Mesendoderm (in vitro differentiated cells): ENCODE measurements at regions not wholly inside any gene's neighbourhood (a gene's known extent, or its start where the extent isn't known, plus 50 kb on each side); places are given as distances from the start of the nearest gene placed in this dataset.

Experiments used
- DNase-seq: peaks from one replicate; pipeline ENCODE4 v3.0.0; 2013
- H2AK5ac ChIP-seq: 2 replicates; pipeline ENCODE4 v1.6.1; 2013; ENCODE audit warnings: low read length, inconsistent platforms
- H2BK120ac ChIP-seq: 2 replicates; pipeline ENCODE4 v1.6.1; 2013; ENCODE audit warnings: low read depth, mild to moderate bottlenecking, low read length, moderate library complexity, mixed read lengths
- H2BK15ac ChIP-seq: replicated peaks from 2 replicates; pipeline ENCODE4 v1.6.1; 2013; ENCODE audit warnings: low read depth, mild to moderate bottlenecking, moderate library complexity
- H2BK5ac ChIP-seq: 2 replicates; pipeline ENCODE4 v1.6.1; 2013; ENCODE audit warnings: low read length, inconsistent platforms
- H3K18ac ChIP-seq: 2 replicates; pipeline ENCODE4 v1.6.1; 2013; ENCODE audit warnings: mild to moderate bottlenecking, low read length, mixed read lengths
- H3K23ac ChIP-seq: one replicate; pipeline ENCODE4 v1.6.1; 2013; ENCODE audit warnings: low read length
- H3K27ac ChIP-seq: 2 replicates; pipeline ENCODE4 v1.5.1; 2013; ENCODE audit warnings: low read depth, mild to moderate bottlenecking, inconsistent platforms, low read length, moderate library complexity
- H3K27me3 ChIP-seq: 2 replicates; pipeline ENCODE4 v1.6.1; 2013; ENCODE audit warnings: low read length, control low read depth, mild to moderate bottlenecking, inconsistent platforms; ENCODE audit not compliant: insufficient read depth, poor library complexity
- H3K36me3 ChIP-seq: 2 replicates; pipeline ENCODE4 v1.6.1; 2013; ENCODE audit warnings: low read length, inconsistent platforms; ENCODE audit not compliant: control insufficient read depth, insufficient read depth
- H3K4ac ChIP-seq: one replicate; pipeline ENCODE4 v1.6.1; 2013; ENCODE audit warnings: low read depth, mild to moderate bottlenecking, low read length, moderate library complexity
- H3K4me1 ChIP-seq: 2 replicates; pipeline ENCODE4 v1.6.1; 2013; ENCODE audit warnings: low read depth, low read length, inconsistent platforms; ENCODE audit not compliant: control insufficient read depth
- H3K4me2 ChIP-seq: 2 replicates; pipeline ENCODE4 v1.6.1; 2013; ENCODE audit warnings: low read length
- H3K4me3 ChIP-seq: 2 replicates; pipeline ENCODE4 v1.5.1; 2013; ENCODE audit warnings: mild to moderate bottlenecking, low read length
- H3K56ac ChIP-seq: one replicate; pipeline ENCODE4 v1.6.1; 2013; ENCODE audit warnings: low read length
- H3K79me1 ChIP-seq: 2 replicates; pipeline ENCODE4 v1.6.1; 2013; ENCODE audit warnings: low read length, inconsistent platforms
- H3K79me2 ChIP-seq: 2 replicates; pipeline ENCODE4 v1.6.1; 2013; ENCODE audit warnings: mild to moderate bottlenecking, low read length; ENCODE audit not compliant: control insufficient read depth, insufficient read depth
- H3K9ac ChIP-seq: 2 replicates; pipeline ENCODE4 v1.6.1; 2013; ENCODE audit warnings: low read length, inconsistent platforms
- H4K5ac ChIP-seq: one replicate; pipeline ENCODE4 v1.6.1; 2013; ENCODE audit warnings: low read length
- H4K8ac ChIP-seq: one replicate; pipeline ENCODE4 v1.6.1; 2013; ENCODE audit warnings: low read depth, mild to moderate bottlenecking, control low read depth, low read length, moderate library complexity
- WGBS: extraction: QIAGEN DNeasy Blood & Tissue Kit; methylation state at CpG from one replicate; pipeline ENCODE4 v1.1.7; 2013; ENCODE audit warnings: low lambda C conversion rate, missing lambda C conversion rate; ENCODE audit not compliant: insufficient coverage; ENCODE audit errors: extremely low coverage; 5-methylcytosine and 5-hydroxymethylcytosine counted together

GRCh38 chr2:7613831-7614230 is 696.6 kb downstream of the RNF144A start:
- no peaks in the 10 kb centered on the region for H3K27me3 ChIP-seq
- no peak overlapping the region for H3K23ac ChIP-seq

DNA sequence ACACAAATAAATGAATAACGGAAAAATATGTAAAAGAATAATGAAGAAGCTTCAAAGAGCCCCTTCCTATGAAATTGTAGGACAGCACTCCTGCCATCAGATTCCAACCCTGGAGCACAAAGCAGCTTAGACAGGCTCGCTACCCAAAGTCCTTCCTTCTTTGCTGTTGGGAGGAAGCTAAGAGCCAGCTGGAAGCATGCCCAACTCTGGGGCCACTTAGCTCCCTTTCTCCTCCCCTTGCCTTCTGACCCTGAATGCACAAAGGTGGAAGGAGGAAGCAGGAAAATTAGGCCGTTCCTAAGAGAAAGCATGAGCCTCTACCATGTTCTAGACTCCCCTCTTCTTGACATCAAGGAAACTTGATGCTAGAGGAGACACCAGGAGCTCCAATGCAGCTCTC is 700.8 kb downstream of the RNF144A start:
- Histone ChIP-seq H4K8ac (no peak overlapping the region), H3K4me3 (no peak overlapping the region), H3K4me2 (no peak overlapping the region), H3K4ac (no peak overlapping the region), H3K56ac (no peak overlapping the region), H3K27ac (no peak overlapping the region), H3K79me1 (no peaks in the 10 kb centered on the region), H3K18ac (no peak overlapping the region), H3K23ac (no peak overlapping the region), H2BK15ac (no peak overlapping the region), H2BK5ac (no peak overlapping the region), H4K5ac (no peak overlapping the region), H3K27me3 (no peaks in the 10 kb centered on the region), H2BK120ac (no peak overlapping the region), H3K4me1 (peaks cover 2% of the 10 kb centered on the region), H3K36me3 (no peaks in the 10 kb centered on the region), H3K79me2 (no peaks in the 10 kb centered on the region), H3K9ac (no peak overlapping the region), H2AK5ac (no peak overlapping the region)
- no CpG with 5 or more reads among the region's 3 CpGs for WGBS
- DNase-seq, result no peak

More at GRCh38 chr2:7613831-7614230, 696.6 kb downstream of the RNF144A start:
- no peak overlapping the region for H4K5ac ChIP-seq
- H2BK120ac ChIP-seq, result no peak overlapping the region
- H2BK15ac ChIP-seq, result no peak overlapping the region
- no peak overlapping the region for H3K56ac ChIP-seq
- DNase-seq, result no peak
- peaks cover 2% of the 10 kb centered on the region for H3K4me1 ChIP-seq
- H4K8ac ChIP-seq, result no peak overlapping the region
- H3K9ac ChIP-seq, result no peak overlapping the region
- no peak overlapping the region for H3K4me3 ChIP-seq
- no peak overlapping the region for H3K4ac ChIP-seq
- H3K36me3 ChIP-seq, result no peaks in the 10 kb centered on the region
- H3K27ac ChIP-seq, result no peak overlapping the region
- H3K79me1 ChIP-seq, result no peaks in the 10 kb centered on the region
- H2AK5ac ChIP-seq, result no peak overlapping the region
- WGBS, result no CpG with 5 or more reads among the region's 6 CpGs
- H3K79me2 ChIP-seq, result no peaks in the 10 kb centered on the region
- no peak overlapping the region for H3K18ac ChIP-seq
- H3K4me2 ChIP-seq, result no peak overlapping the region
- no peak overlapping the region for H2BK5ac ChIP-seq

GRCh38 chr2:7619203-7619970 is 702.2 kb downstream of the RNF144A start:
- Histone ChIP-seq H3K36me3 (no peaks in the 10 kb centered on the region), H3K27ac (no peak overlapping the region), H3K4me1 (peaks cover 2% of the 10 kb centered on the region), H2BK5ac (no peak overlapping the region), H3K4me2 (no peak overlapping the region), H3K79me1 (no peaks in the 10 kb centered on the region), H3K27me3 (no peaks in the 10 kb centered on the region), H3K18ac (no peak overlapping the region), H2BK15ac (no peak overlapping the region), H3K4me3 (no peak overlapping the region), H4K8ac (no peak overlapping the region), H3K56ac (no peak overlapping the region), H3K9ac (no peak overlapping the region), H3K4ac (no peak overlapping the region), H3K79me2 (no peaks in the 10 kb centered on the region), H2BK120ac (no peak overlapping the region), H2AK5ac (no peak overlapping the region), H3K23ac (no peak overlapping the region), H4K5ac (no peak overlapping the region)
- DNase-seq, result no peak
- WGBS, result no CpG with 5 or more reads among the region's 8 CpGs

DNA sequence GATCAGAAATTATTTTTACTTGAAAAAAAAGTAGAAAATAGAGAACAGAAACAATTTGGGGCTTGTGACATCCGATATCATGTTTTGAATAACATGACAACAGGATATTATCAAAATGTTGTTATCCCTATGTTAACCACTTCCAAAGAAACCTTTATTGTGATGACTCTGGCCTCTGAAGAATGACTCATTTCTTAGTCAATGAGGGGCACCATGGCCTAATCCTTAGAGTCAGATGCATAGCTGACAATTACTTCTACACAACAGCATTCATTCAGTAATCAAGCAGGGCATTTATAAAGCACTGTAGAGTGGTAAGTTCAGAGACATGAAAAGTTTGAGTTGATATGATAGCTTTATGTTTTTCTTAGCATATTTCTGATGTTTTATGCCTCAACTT is 703.0 kb downstream of the RNF144A start:
- Histone ChIP-seq H3K79me2 (no peaks in the 10 kb centered on the region), H3K23ac (no peak overlapping the region), H3K4me2 (no peak overlapping the region), H3K27me3 (no peaks in the 10 kb centered on the region), H3K36me3 (no peaks in the 10 kb centered on the region), H3K79me1 (no peaks in the 10 kb centered on the region), H4K5ac (no peak overlapping the region), H3K4me1 (peaks cover 2% of the 10 kb centered on the region), H2AK5ac (no peak overlapping the region), H2BK5ac (no peak overlapping the region), H3K56ac (no peak overlapping the region), H2BK15ac (no peak overlapping the region), H3K4ac (no peak overlapping the region), H3K18ac (no peak overlapping the region), H2BK120ac (no peak overlapping the region), H3K9ac (no peak overlapping the region), H4K8ac (no peak overlapping the region), H3K4me3 (no peak overlapping the region), H3K27ac (no peak overlapping the region)
- WGBS, result no CpG with 5 or more reads among the region's 1 CpG
- DNase-seq, result no peak

GRCh38 chr2:7621018-7621814 is 704.0 kb downstream of the RNF144A start:
- no CpG with 5 or more reads among the region's 4 CpGs for WGBS
- no peaks in the 10 kb centered on the region for H3K27me3 ChIP-seq
- no peak overlapping the region for H3K9ac ChIP-seq
- no peak for DNase-seq
- no peaks in the 10 kb centered on the region for H3K79me1 ChIP-seq
- H2BK120ac ChIP-seq, result no peak overlapping the region
- H3K4me2 ChIP-seq, result no peak overlapping the region
- no peak overlapping the region for H2BK15ac ChIP-seq
- H3K18ac ChIP-seq, result no peak overlapping the region
- H4K8ac ChIP-seq, result no peak overlapping the region
- no peak overlapping the region for H3K4me3 ChIP-seq
- H3K36me3 ChIP-seq, result no peaks in the 10 kb centered on the region
- no peak overlapping the region for H2AK5ac ChIP-seq
- no peak overlapping the region for H3K4ac ChIP-seq
- H3K4me1 ChIP-seq, result peaks cover 2% of the 10 kb centered on the region
- H4K5ac ChIP-seq, result no peak overlapping the region
- no peaks in the 10 kb centered on the region for H3K79me2 ChIP-seq
- H3K27ac ChIP-seq, result no peak overlapping the region
- H2BK5ac ChIP-seq, result no peak overlapping the region
- no peak overlapping the region for H3K56ac ChIP-seq
- H3K23ac ChIP-seq, result no peak overlapping the region
